CD8-positive, alpha-beta memory T cell (primary cell): ENCODE measurements at regions not wholly inside any gene's neighbourhood (a gene's known extent, or its start where the extent isn't known, plus 50 kb on each side); places are given as distances from the start of the nearest gene placed in this dataset.

Experiments used
- CTCF ChIA-PET: fragments of 350-600 bp; sonication (Branson Sonifier 250); formaldehyde crosslinking; loops from one replicate; lab custom pipeline; 2021; ENCODE audit warnings: antibody characterized with exemption; lab: Charles Lee
- POLR2A ChIA-PET: fragments of 350-600 bp; sonication (Branson Sonifier 250); formaldehyde crosslinking; loops from one replicate; lab custom pipeline; 2021; ENCODE audit warnings: antibody characterized with exemption; lab: Charles Lee
- DNase-seq, 5 donors: peaks; one replicate each; pipeline versions ENCODE4 v3.0.0 to v3.0.0-alpha.2; 2020 to 2022; ENCODE audit warnings: mixed read lengths in 1 of 5
- H3K27ac ChIP-seq: one replicate; pipeline ENCODE4 v1.7.0; 2013; ENCODE audit warnings: low read depth, mild to moderate bottlenecking, low read length, moderate library complexity
- H3K27me3 ChIP-seq: 2 replicates; pipeline ENCODE4 v1.7.0; 2013; ENCODE audit warnings: low read length, mild to moderate bottlenecking; ENCODE audit not compliant: insufficient read depth, poor library complexity, severe bottlenecking
- H3K36me3 ChIP-seq: 2 replicates; pipeline ENCODE4 v1.7.0; 2013; ENCODE audit warnings: mild to moderate bottlenecking, low read length, moderate library complexity; ENCODE audit not compliant: insufficient read depth
- H3K4me1 ChIP-seq: 2 replicates; pipeline ENCODE4 v1.7.0; 2013; ENCODE audit warnings: mild to moderate bottlenecking, low read length, moderate library complexity; ENCODE audit not compliant: insufficient read depth
- H3K4me3 ChIP-seq: 2 replicates; pipeline ENCODE4 v1.7.0; 2013; ENCODE audit warnings: mild to moderate bottlenecking, low read length
- H3K9me3 ChIP-seq: 2 replicates; pipeline ENCODE4 v1.7.0; 2013; ENCODE audit warnings: mild to moderate bottlenecking, low read length
- H3K27ac Mint-ChIP-seq, 8 donors: one replicate each; pipeline ENCODE4 v1.8.0; 2020 to 2021; ENCODE audit warnings: mixed read lengths in 8 of 8, mild to moderate bottlenecking in 6 of 8, inconsistent platforms in 3 of 8, moderate library complexity in 3 of 8
- H3K27me3 Mint-ChIP-seq, 2 donors: one replicate each; pipeline ENCODE4 v1.8.0; 2020 to 2021; ENCODE audit warnings: mixed read lengths in 2 of 2, mild to moderate bottlenecking in 1 of 2, moderate library complexity in 1 of 2
- H3K36me3 Mint-ChIP-seq, 3 donors: one replicate each; pipeline ENCODE4 v1.8.0; 2020 to 2021; ENCODE audit warnings: mixed read lengths in 3 of 3, inconsistent platforms in 1 of 3, mild to moderate bottlenecking in 1 of 3
- H3K4me1 Mint-ChIP-seq, 3 donors: one replicate each; pipeline ENCODE4 v1.8.0; 2020 to 2021; ENCODE audit warnings: mixed read lengths in 3 of 3, inconsistent platforms in 1 of 3, mild to moderate bottlenecking in 1 of 3
- H3K4me3 Mint-ChIP-seq, 7 donors: one replicate each; pipeline ENCODE4 v1.8.0; 2020 to 2021; ENCODE audit warnings: mixed read lengths in 7 of 7, mild to moderate bottlenecking in 6 of 7, moderate library complexity in 4 of 7, inconsistent platforms in 2 of 7
- H3K9me3 Mint-ChIP-seq, 5 donors: one replicate each; pipeline ENCODE4 v1.8.0; 2020 to 2022; ENCODE audit warnings: mixed read lengths in 5 of 5, mild to moderate bottlenecking in 3 of 5, moderate library complexity in 2 of 5, inconsistent platforms in 1 of 5

DNA sequence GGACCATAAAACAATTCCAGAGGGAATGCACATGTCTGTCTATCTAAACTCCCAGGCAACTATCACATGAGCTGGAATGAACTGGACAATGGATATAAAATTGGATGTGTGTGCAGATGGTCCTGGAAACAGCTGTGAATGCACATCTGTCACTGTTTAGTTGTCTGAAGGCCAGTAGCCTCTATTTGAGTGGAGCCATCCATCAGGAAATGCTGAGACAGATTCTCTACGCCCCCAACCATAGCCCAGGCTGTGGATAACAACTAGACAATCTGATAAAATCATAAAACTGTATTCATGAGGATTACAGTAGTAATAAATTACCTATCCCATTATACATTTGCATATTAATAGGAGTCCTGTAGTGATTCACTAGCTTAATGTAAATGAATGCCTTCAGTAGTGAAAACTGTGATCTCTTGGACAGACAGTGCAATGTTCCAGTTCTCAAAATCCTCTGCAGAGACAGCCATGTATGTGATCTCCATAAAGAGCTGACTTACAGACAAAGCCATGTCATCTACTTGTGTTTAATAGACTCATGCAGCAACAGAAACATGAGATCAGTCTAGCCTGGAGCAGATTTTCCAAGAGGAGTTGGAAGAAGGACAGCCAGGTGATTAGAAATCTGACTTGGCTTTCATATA lies 907.6 kb downstream of the KCNMA1 start:
- no peaks in the 10 kb centered on the region for H3K9me3 ChIP-seq
- no peaks in the 10 kb centered on the region for H3K36me3 ChIP-seq
- no peak overlapping the region for H3K4me3 ChIP-seq
- no peaks in the 10 kb centered on the region for H3K27me3 Mint-ChIP-seq
- no peak overlapping the region for H3K27ac ChIP-seq
- no peak overlapping the region for H3K4me3 Mint-ChIP-seq
- no peaks in the 10 kb centered on the region for H3K27me3 ChIP-seq
- peaks cover 4 to 23% (median 10%) of the 10 kb centered on the region in 5 donors for H3K9me3 Mint-ChIP-seq
- no peaks in the 10 kb centered on the region for H3K4me1 Mint-ChIP-seq
- ChIA-PET CTCF (interaction anchor here (1.9 kb wide), 1 partner anchor 11 kb away, joined by 4 read pairs; no protein-coding TSS in a partner anchor), POLR2A (no interaction called here)
- peaks cover 0 to 3% (median 0%) of the 10 kb centered on the region in 3 donors for H3K36me3 Mint-ChIP-seq
- no peaks in the 10 kb centered on the region for H3K4me1 ChIP-seq
- H3K27ac Mint-ChIP-seq: no peak overlapping the region
- no peak for DNase-seq

DNA sequence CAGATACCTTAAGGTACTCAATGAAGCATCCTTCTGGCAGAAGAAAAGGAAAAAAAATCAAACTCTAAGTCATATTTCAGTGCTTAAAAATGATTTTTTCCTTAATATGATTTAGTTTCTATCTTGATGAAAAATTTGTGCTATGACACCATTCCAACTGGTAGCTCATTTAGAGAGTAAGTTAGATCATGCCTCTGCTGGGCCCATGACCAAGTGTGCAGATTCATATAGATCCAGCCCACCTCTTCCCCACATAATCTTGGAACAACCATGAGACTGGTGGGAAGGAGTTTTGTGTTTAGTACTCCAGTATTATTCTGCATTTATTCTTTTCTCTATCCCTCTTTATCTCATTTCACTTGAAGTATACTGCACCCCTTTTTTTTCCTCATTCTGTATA lies 908.3 kb downstream of the KCNMA1 start:
- ChIA-PET CTCF (interaction anchor here (1.9 kb wide), 1 partner anchor 10 kb away, joined by 4 read pairs; no protein-coding TSS in a partner anchor), POLR2A (no interaction called here)
- Histone ChIP-seq H3K9me3 (no peaks in the 10 kb centered on the region), H3K36me3 (no peaks in the 10 kb centered on the region), H3K4me1 (no peaks in the 10 kb centered on the region), H3K27me3 (no peaks in the 10 kb centered on the region), H3K27ac (no peak overlapping the region), H3K4me3 (no peak overlapping the region)
- Mint-ChIP-seq H3K4me1 (no peaks in the 10 kb centered on the region), H3K27ac (no peak overlapping the region), H3K9me3 (peaks cover 4 to 20% (median 10%) of the 10 kb centered on the region in 5 donors), H3K36me3 (peaks cover 0 to 3% (median 0%) of the 10 kb centered on the region in 3 donors), H3K27me3 (no peaks in the 10 kb centered on the region), H3K4me3 (no peak overlapping the region)
- no peak for DNase-seq

DNA sequence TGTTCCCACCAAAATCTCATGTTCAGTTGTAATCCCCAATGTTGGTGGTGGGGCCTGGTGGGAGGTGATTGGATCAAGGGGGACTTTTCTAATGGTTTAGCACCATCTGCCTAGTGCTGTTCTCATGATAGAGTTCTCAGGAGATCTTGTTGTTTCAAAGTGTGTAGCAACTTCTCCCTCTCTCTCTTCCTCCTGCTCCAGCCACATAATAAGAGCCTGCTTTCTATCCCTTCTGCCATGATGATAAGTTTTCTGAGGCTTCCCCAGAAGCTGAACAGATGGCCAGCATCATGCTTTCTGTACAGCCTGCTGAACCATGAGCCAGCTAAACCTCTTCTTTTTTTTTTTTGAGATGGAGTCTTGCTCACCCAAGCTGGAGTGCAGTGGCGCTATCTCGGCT lies 910.6 kb downstream of the KCNMA1 start:
- no peak overlapping the region for H3K4me3 ChIP-seq
- H3K9me3 ChIP-seq: no peaks in the 10 kb centered on the region
- H3K27me3 ChIP-seq: no peaks in the 10 kb centered on the region
- peaks cover 0 to 2% (median 0%) of the 10 kb centered on the region in 3 donors for H3K36me3 Mint-ChIP-seq
- CTCF ChIA-PET: no interaction called here
- H3K4me1 ChIP-seq: no peaks in the 10 kb centered on the region
- H3K27ac ChIP-seq: no peak overlapping the region
- no peak for DNase-seq
- no peak overlapping the region for H3K27ac Mint-ChIP-seq
- peaks cover 2 to 12% (median 8%) of the 10 kb centered on the region in 5 donors for H3K9me3 Mint-ChIP-seq
- H3K4me1 Mint-ChIP-seq: no peaks in the 10 kb centered on the region
- H3K36me3 ChIP-seq: no peaks in the 10 kb centered on the region
- H3K4me3 Mint-ChIP-seq: no peak overlapping the region
- POLR2A ChIA-PET: no interaction called here
- H3K27me3 Mint-ChIP-seq: no peaks in the 10 kb centered on the region

DNA sequence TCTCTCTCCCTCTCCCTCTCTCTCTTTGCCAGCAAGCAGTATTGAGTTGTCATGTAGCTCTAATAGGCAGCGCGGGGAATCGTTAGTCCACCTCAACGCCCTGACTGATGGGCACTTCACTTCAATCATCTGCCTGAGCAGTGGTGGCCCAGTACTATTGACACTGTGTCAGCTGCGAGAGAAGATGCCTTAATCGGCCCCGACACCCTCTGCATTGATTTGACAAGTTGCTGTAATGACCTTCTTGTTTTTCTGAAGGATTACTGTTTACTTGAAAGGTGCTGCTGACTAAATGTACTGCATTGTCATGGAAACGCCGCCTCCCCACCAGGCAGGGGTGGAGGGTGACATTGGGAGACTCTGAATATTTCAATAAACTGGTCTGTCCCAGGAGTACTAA lies 913.8 kb downstream of the KCNMA1 start:
- H3K36me3 Mint-ChIP-seq: no peaks in the 10 kb centered on the region

DNA sequence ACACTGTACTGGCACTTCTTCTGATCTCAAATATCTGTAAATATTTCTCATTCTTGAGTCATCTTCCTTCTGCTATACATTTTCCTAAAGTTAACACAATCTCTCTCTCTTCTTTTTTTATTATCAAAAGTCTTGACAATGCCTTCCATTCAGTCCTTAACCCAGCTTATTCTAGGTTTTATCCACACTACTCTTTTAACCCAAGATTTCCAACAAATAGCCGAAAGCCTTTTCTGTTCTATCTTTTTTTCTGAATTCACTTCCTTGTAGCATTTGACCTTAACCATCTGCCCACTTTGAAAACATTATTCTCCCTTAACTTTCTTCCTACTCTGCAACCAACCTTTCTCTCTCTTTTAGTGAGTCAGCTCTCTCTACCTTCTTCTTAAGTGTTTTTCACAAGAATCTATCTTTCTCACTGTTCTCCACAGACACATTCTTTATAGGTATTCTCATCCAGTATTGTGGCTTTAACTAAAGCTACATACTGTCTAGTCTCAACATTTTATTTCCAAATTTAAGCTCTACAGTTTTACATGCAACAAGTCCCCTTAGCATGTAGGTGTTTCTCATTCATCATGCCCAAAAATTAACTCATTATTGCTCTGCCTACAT lies 915.6 kb downstream of the KCNMA1 start:
- no peak overlapping the region for H3K27ac ChIP-seq
- no peaks in the 10 kb centered on the region for H3K27me3 Mint-ChIP-seq

More for the DNA sequence above, 913.8 kb downstream of the KCNMA1 start:
- Histone ChIP-seq H3K27me3 (no peaks in the 10 kb centered on the region), H3K4me1 (no peaks in the 10 kb centered on the region), H3K27ac (no peak overlapping the region), H3K9me3 (no peaks in the 10 kb centered on the region), H3K36me3 (no peaks in the 10 kb centered on the region), H3K4me3 (no peak overlapping the region)
- ChIA-PET POLR2A (no interaction called here), CTCF (no interaction called here)
- H3K4me3 Mint-ChIP-seq: no peak overlapping the region
- no peaks in the 10 kb centered on the region for H3K27me3 Mint-ChIP-seq
- DNase-seq: no peak
- no peaks in the 10 kb centered on the region for H3K4me1 Mint-ChIP-seq
- no peak overlapping the region for H3K27ac Mint-ChIP-seq
- H3K9me3 Mint-ChIP-seq: peaks cover 0 to 5% (median 3%) of the 10 kb centered on the region in 5 donors

DNA sequence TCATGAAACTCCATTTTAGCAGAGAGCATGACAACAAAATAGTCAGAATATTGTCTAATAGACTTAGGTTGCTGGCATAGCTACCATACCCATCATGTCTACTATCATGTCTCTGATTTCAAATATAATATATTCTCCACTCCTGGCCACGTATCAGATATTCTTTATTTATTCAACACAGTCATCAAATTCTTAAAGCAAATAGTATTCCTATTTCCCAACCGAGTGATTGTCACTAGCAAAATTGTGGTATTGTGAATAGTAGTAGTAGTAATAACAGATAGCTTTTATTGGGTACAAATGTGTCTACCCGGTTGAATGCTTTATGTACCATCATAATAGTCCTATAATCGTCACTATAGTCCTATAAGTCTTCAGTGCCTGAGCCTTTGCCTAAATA lies 918.6 kb downstream of the KCNMA1 start:
- ChIA-PET CTCF (interaction anchor here (1.1 kb wide), 1 partner anchor 11 kb away, joined by 4 read pairs; no protein-coding TSS in a partner anchor), POLR2A (no interaction called here)
- H3K27me3 Mint-ChIP-seq: no peaks in the 10 kb centered on the region
- Histone ChIP-seq H3K36me3 (no peaks in the 10 kb centered on the region), H3K4me1 (no peaks in the 10 kb centered on the region), H3K27ac (no peak overlapping the region), H3K4me3 (no peak overlapping the region), H3K9me3 (no peaks in the 10 kb centered on the region), H3K27me3 (no peaks in the 10 kb centered on the region)
- no peaks in the 10 kb centered on the region for H3K4me1 Mint-ChIP-seq
- H3K4me3 Mint-ChIP-seq: no peak overlapping the region
- DNase-seq: no peak
- no peaks in the 10 kb centered on the region for H3K36me3 Mint-ChIP-seq
- H3K9me3 Mint-ChIP-seq: peaks cover 0 to 13% (median 2%) of the 10 kb centered on the region in 5 donors
- peak overlapping the region in 1 of 8 donors; percentile 40 for H3K27ac Mint-ChIP-seq

More for the DNA sequence above, 915.6 kb downstream of the KCNMA1 start:
- DNase-seq: no peak
- H3K4me1 ChIP-seq: no peaks in the 10 kb centered on the region
- H3K36me3 ChIP-seq: no peaks in the 10 kb centered on the region
- H3K4me3 Mint-ChIP-seq: no peak overlapping the region
- H3K36me3 Mint-ChIP-seq: no peaks in the 10 kb centered on the region
- no peaks in the 10 kb centered on the region for H3K9me3 ChIP-seq
- H3K4me3 ChIP-seq: no peak overlapping the region
- no peak overlapping the region for H3K27ac Mint-ChIP-seq
- ChIA-PET CTCF (no interaction called here), POLR2A (no interaction called here)
- no peaks in the 10 kb centered on the region for H3K4me1 Mint-ChIP-seq
- H3K27me3 ChIP-seq: no peaks in the 10 kb centered on the region
- H3K9me3 Mint-ChIP-seq: peaks cover 0 to 6% (median 2%) of the 10 kb centered on the region in 5 donors

DNA sequence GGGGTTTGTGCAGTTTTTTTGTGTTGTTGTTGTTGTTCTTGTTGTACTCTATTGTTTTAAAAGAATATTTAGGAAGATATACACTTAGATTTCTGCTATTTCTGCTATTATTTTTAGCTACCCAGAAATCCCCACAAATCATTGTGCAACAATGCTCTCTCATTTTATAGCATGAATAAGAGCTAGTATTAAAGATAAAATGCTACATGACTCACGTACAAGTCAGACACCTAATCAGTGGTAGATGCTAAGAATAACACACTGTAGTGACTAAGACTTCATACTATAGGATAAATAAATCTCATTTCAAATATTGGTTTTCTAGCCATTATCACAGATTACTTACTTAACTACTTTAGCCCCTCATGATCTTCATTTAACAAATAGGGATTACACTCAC lies 920.5 kb downstream of the KCNMA1 start:
- POLR2A ChIA-PET: no interaction called here
- no peaks in the 10 kb centered on the region for H3K36me3 Mint-ChIP-seq
- H3K9me3 Mint-ChIP-seq: peaks cover 0 to 13% (median 2%) of the 10 kb centered on the region in 5 donors
- CTCF ChIA-PET: no interaction called here
- no peak for DNase-seq
- no peak overlapping the region for H3K27ac ChIP-seq
- no peaks in the 10 kb centered on the region for H3K9me3 ChIP-seq
- no peaks in the 10 kb centered on the region for H3K36me3 ChIP-seq
- no peak overlapping the region for H3K4me3 ChIP-seq
- no peaks in the 10 kb centered on the region for H3K4me1 Mint-ChIP-seq
- H3K4me1 ChIP-seq: no peaks in the 10 kb centered on the region
- no peaks in the 10 kb centered on the region for H3K27me3 ChIP-seq
- H3K4me3 Mint-ChIP-seq: no peak overlapping the region
- no peak overlapping the region for H3K27ac Mint-ChIP-seq
- no peaks in the 10 kb centered on the region for H3K27me3 Mint-ChIP-seq

DNA sequence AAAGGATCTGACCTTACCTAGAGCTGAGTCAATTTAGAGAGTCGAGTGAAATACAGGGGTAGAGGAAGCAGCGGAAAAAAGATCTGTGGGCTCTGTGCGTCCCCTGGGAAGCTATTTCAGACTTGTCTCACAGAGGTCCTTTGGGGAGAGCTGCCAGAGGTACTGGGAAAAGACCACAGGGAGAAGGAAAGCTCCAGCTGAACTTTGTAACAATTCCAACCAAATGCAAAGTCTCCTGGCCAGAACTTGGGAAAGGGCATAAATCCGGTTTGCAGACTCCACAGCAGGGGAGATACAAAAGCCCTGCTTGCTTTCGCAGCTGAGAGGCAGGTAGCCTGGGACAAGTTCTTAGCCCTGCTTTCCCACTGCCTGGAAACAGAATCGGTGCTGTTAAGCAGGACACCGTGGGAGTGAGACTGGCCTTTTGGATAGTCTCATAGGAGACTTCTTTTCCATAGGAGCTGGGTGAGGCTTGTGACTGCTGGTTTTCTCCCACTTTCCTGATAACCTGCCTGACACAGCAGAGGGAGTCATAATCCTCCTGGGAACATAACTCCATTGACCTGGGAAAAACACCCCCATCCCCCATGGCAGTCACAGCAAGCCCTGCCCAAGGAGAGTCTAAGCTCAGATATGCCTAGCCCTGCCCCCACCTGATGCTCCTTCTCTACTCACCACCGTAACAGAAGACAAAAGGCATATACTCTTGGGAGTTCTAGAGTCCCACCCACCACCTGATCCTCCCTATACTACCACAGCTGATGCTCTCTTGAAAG lies 926.2 kb downstream of the KCNMA1 start:
- CTCF ChIA-PET: no interaction called here
- Mint-ChIP-seq H3K4me1 (no peaks in the 10 kb centered on the region), H3K36me3 (no peaks in the 10 kb centered on the region)

More for the DNA sequence above, 926.2 kb downstream of the KCNMA1 start:
- Mint-ChIP-seq H3K4me3 (no peak overlapping the region), H3K9me3 (peaks cover 0 to 20% (median 7%) of the 10 kb centered on the region in 5 donors), H3K27ac (no peak overlapping the region), H3K27me3 (no peaks in the 10 kb centered on the region)
- Histone ChIP-seq H3K27me3 (no peaks in the 10 kb centered on the region), H3K27ac (no peak overlapping the region), H3K36me3 (no peaks in the 10 kb centered on the region), H3K9me3 (no peaks in the 10 kb centered on the region), H3K4me1 (no peaks in the 10 kb centered on the region), H3K4me3 (no peak overlapping the region)
- POLR2A ChIA-PET: no interaction called here
- DNase-seq: no peak
